Cardiac muscle cell (in vitro differentiated cells and primary cell): ENCODE measurements at regions not wholly inside any gene's neighbourhood (a gene's known extent, or its start where the extent isn't known, plus 50 kb on each side); places are given as distances from the start of the nearest gene placed in this dataset.

ENCODE experiments used
- DNase-seq, 2 donors: peaks; one replicate each; pipeline versions ENCODE4 v3.0.0 to v3.0.0-alpha.2; 2010 to 2017; ENCODE audit warnings: low read depth in 1 of 2, low spot score in 1 of 2
- H3K27ac ChIP-seq: fragments of 200-600 bp; sonication (generic); 2 replicates; pipeline ENCODE4 v1.5.1; 2016
- H3K27me3 ChIP-seq: fragments of 200-600 bp; sonication (generic); 2 replicates; pipeline ENCODE4 v1.6.0; 2016; ENCODE audit warnings: control low read depth
- H3K36me3 ChIP-seq: fragments of 200-600 bp; sonication (generic); 2 replicates; pipeline ENCODE4 v1.5.1; 2016; ENCODE audit warnings: control low read depth
- H3K4me1 ChIP-seq: fragments of 200-600 bp; sonication (generic); 2 replicates; pipeline ENCODE4 v1.8.1; 2017; ENCODE audit warnings: low read depth, mild to moderate bottlenecking, mixed run types
- H3K4me3 ChIP-seq: fragments of 200-600 bp; sonication (generic); 2 replicates; pipeline ENCODE4 v1.5.1; 2016; ENCODE audit warnings: mild to moderate bottlenecking
- H3K9me3 ChIP-seq: fragments of 200-600 bp; sonication (generic); 2 replicates; pipeline ENCODE4 v1.5.1; 2017; ENCODE audit warnings: low read depth, mild to moderate bottlenecking, control low read depth
- TF ChIP-seq, protein P1 (sequence below): IDR thresholded peaks from 2 replicates; pipeline ENCODE4 v1.5.1; 2012; ENCODE audit warnings: low read depth, mild to moderate bottlenecking, low read length

GRCh38 chr4:15345134-15345533, 82.7 kb upstream of the C1QTNF7 start:
- Histone ChIP-seq H3K4me3 (no peak overlapping the region), H3K36me3 (no peaks in the 10 kb centered on the region), H3K4me1 (peaks cover 19% of the 10 kb centered on the region), H3K27ac (no peak overlapping the region), H3K9me3 (no peaks in the 10 kb centered on the region), H3K27me3 (no peaks in the 10 kb centered on the region)
- TF ChIP-seq, protein P1, sequence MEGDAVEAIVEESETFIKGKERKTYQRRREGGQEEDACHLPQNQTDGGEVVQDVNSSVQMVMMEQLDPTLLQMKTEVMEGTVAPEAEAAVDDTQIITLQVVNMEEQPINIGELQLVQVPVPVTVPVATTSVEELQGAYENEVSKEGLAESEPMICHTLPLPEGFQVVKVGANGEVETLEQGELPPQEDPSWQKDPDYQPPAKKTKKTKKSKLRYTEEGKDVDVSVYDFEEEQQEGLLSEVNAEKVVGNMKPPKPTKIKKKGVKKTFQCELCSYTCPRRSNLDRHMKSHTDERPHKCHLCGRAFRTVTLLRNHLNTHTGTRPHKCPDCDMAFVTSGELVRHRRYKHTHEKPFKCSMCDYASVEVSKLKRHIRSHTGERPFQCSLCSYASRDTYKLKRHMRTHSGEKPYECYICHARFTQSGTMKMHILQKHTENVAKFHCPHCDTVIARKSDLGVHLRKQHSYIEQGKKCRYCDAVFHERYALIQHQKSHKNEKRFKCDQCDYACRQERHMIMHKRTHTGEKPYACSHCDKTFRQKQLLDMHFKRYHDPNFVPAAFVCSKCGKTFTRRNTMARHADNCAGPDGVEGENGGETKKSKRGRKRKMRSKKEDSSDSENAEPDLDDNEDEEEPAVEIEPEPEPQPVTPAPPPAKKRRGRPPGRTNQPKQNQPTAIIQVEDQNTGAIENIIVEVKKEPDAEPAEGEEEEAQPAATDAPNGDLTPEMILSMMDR: no peak
- no peak for DNase-seq

DNA sequence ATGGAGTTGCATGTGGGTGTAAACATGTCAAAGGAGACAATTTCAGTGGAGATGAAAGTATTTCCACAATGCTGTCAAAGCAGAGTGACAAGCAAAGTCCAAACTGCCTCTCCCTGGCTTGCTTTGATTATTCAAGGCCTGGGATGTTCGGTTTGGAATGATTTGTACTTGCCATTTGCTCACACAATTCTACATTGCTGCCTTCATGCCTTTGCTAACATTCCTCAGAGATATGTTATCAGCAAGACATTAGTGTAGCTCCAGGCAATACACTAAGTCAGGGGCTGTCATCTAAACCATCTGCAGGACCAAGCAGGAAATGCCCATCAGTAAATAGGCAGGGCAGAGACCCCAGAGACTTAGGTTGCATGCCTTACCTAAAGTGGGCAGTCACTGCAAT, 79.6 kb upstream of the C1QTNF7 start:
- no peak for DNase-seq
- H3K4me1 ChIP-seq: peaks cover 14% of the 10 kb centered on the region

GRCh38 chr4:15348695-15349094, 79.1 kb upstream of the C1QTNF7 start:
- Histone ChIP-seq H3K27ac (no peak overlapping the region), H3K4me3 (no peak overlapping the region), H3K9me3 (no peaks in the 10 kb centered on the region), H3K36me3 (no peaks in the 10 kb centered on the region), H3K27me3 (no peaks in the 10 kb centered on the region), H3K4me1 (peaks cover 14% of the 10 kb centered on the region)
- TF ChIP-seq, protein P1: no peak
- no peak for DNase-seq

More for the DNA sequence above, 79.6 kb upstream of the C1QTNF7 start:
- Histone ChIP-seq H3K27me3 (no peaks in the 10 kb centered on the region), H3K27ac (no peak overlapping the region), H3K4me3 (no peak overlapping the region), H3K9me3 (no peaks in the 10 kb centered on the region), H3K36me3 (no peaks in the 10 kb centered on the region)
- TF ChIP-seq, protein P1: no peak

- DNase-seq: peak in 1 of 2 donors; percentile 29
- no peak overlapping the region for H3K4me3 ChIP-seq
- H3K36me3 ChIP-seq: no peaks in the 10 kb centered on the region
- no peaks in the 10 kb centered on the region for H3K27me3 ChIP-seq
- peaks cover 14% of the 10 kb centered on the region for H3K4me1 ChIP-seq
- TF ChIP-seq, protein P1: no peak
- no peaks in the 10 kb centered on the region for H3K9me3 ChIP-seq
- no peak overlapping the region for H3K27ac ChIP-seq
These were observed 78.3 kb upstream of the C1QTNF7 start for GRCh38 chr4:15349531-15349935.

GRCh38 chr4:15349965-15350364, 77.9 kb upstream of the C1QTNF7 start:
- no peak overlapping the region for H3K4me3 ChIP-seq
- no peaks in the 10 kb centered on the region for H3K36me3 ChIP-seq
- TF ChIP-seq, protein P1: no peak
- H3K27me3 ChIP-seq: no peaks in the 10 kb centered on the region
- peaks cover 14% of the 10 kb centered on the region for H3K4me1 ChIP-seq
- DNase-seq: no peak
- no peak overlapping the region for H3K27ac ChIP-seq
- H3K9me3 ChIP-seq: no peaks in the 10 kb centered on the region

GRCh38 chr4:15352524-15352923, 75.3 kb upstream of the C1QTNF7 start:
- no peak overlapping the region for H3K4me3 ChIP-seq
- no peak for DNase-seq
- H3K27ac ChIP-seq: no peak overlapping the region
- H3K4me1 ChIP-seq: peaks cover 14% of the 10 kb centered on the region
- H3K9me3 ChIP-seq: no peaks in the 10 kb centered on the region
- TF ChIP-seq, protein P1: no peak
- H3K36me3 ChIP-seq: no peaks in the 10 kb centered on the region
- H3K27me3 ChIP-seq: no peaks in the 10 kb centered on the region
